ENCODE measurements at regions not wholly inside any gene's neighbourhood (a gene's known extent, or its start where the extent isn't known, plus 50 kb on each side); places are given as distances from the start of the nearest gene placed in this dataset.
"Not testable (repeated sequence)": the region's sequence is repeated elsewhere in the genome, so short reads cannot be mapped to it uniquely, and the experiment has no call there.

DNA sequence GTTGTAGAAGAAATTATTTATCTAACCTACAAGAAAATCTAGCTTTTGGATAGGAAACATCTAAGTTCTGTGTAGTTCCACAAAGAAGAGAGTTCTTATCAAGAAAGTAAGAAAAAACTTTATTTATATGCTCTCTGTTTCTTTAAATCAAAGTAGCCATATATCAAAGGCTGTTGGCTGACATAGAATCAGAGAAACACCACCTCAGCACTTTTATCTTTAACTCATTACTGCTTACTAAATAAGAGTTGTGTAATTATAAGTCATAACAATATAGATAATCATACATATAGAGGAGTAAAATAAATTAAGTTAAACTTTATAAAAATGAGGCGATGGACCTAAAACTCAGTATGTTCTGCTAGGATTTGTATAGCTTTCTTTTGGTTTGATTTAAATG is 570.6 kb downstream of the PCDH17 start:
- no peak for DNase-seq

DNA sequence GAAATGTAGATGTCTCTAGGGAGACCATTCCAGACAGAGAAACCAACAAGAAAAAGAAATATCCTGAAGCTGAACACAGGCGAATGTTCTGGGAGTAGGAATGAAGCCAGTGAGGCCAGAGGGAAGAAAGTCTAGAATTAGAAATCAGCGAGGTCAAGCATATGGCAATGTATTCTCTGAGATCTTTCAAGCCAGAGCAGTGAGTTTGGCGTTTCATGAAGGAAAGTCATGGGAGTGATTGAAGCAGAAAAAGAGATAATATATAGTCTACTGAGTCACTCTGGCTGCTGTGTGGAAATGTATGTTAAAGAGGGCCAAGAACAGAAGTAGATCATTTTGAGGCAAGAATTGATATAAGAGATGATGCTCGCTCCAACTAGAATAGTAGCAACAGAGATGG is 576.0 kb downstream of the PCDH17 start:
- no peak for DNase-seq

DNA sequence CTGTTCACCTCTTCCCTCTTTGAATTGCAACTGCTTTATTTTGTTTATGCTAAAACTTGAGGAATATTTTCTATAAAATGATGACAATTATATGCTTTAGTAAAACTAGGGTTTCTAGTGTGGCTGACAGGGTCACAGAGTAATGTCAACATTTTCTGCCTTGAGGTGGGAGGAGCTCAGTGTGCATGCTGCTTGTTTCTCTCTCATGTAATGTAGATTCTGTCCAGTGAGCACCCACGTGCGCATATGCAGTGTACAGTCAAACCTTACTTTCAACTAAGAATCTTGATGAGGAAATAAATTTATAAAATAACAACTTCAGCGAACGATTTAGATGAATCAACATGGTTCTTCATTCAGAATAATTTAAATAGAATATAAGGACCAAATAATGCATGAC is 603.9 kb downstream of the PCDH17 start:
- no peak for DNase-seq

DNA sequence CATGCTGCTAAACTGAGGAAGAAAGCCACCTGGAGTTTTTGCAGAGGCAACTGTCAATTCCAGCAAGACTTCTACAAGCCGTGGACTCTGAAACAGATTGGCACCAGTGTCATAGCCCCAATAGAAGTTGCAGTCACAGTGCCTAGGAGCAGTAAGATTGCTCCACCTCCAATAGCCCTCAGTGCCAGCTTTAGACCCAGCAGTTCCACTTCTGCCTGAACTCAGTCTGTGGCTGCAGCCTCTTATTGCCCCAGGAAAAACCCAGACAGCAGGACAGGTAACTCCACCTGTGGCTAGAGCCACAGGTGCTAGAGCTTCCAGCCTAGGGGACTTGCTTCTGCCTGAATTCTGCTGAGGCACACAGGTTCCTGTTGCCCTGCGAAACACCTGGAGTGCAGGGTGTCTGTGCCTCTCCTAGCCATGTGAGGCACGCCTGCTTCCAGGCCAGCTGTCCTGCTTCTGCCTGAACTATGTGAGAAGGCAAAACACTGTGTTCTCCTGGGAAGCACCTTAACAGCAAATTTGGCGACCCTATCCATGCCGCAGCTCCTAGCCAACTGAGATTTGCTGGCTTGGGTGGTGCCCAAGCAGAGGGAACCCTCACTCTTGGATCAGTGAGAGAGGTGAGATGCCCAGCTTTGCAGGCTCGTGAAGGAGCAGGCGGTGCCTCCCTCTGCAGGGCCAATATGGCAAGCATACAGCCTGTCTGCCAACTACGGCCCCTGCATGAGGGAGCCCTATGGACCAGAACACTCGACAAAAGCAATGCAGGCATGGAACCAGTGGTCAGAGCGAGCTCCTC is 607.6 kb downstream of the PCDH17 start:
- DNase-seq, result no peak

DNA sequence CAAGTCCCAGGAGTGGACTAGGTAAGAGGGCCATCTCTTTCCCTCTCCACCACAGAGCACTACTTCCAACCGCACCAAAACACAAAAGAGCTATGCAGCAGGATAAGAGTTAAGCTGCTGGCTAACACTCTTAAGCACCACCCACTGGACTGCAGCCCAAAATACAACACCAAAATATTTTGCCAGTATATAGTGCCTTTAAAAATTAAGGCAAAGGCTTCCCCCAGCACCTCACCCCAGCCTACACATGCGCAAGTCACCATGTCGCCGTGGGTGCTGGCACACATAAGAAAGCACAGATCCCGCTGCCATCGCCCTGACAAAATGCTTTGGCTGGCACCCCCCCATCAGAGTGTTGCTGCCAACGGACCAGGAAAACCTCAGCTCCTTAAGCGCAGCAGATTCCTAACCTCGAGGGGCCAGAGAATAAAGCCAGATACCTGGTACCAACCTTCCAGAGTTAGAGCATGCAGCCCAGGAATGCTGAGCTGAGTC is 608.3 kb downstream of the PCDH17 start:
- no peak for DNase-seq

DNA sequence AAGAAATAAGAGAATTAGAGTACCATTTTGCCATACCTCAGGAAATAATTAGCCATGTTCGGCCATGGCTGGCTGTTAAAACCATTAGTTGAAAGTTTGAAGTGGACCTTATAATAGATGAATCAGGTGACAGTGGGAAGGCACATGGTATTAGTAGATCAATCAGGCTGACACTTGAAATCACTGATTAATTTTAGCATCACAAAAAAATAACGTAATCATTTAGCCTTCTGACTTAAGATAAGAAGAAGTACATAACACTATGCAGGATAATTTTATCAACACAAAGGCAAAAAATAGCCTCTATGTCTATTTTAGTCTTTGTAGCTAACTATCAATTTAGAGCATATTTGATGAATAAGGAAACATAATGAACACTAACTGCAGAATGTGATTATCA is 615.5 kb downstream of the PCDH17 start:
- DNase-seq, result no peak

DNA sequence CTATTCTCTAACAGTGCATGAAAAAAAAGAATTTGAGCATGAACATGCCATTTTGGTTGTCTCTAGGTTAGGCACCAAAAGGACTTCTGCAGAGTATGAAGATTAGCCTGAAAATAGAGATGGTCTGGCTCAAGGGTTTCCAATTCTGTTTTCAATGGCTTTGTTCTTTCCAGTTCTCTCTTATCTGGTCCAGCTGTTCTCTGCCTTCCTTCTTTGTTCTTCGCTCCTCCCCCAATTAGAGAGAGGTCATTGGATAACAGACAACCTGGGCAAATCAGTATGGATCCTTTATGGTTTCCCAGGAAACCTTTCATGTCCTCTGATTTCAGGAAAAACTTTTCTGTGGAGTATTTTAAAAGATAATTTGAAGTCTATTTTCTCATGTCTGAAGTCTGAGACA is 623.4 kb downstream of the PCDH17 start:
- DNase-seq, result no peak

DNA sequence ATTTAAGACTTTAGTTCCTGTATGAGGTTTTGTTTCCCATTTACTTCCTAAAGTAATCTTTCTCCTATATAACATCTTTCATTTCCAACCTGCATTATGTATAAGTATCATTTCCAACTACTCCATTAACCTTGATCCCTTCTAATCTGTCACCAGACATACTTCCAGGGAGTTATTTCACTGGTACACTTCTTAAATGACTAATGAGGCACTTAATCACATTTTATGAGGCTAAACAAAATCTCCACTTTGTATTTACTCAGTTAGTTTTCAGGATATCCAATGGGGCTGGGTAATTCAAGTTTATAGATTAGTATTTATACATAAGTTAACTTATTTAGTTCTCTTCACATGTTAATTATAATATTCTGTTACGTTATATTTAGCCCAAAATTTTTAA is 634.7 kb downstream of the PCDH17 start:
- DNase-seq, result no peak

DNA sequence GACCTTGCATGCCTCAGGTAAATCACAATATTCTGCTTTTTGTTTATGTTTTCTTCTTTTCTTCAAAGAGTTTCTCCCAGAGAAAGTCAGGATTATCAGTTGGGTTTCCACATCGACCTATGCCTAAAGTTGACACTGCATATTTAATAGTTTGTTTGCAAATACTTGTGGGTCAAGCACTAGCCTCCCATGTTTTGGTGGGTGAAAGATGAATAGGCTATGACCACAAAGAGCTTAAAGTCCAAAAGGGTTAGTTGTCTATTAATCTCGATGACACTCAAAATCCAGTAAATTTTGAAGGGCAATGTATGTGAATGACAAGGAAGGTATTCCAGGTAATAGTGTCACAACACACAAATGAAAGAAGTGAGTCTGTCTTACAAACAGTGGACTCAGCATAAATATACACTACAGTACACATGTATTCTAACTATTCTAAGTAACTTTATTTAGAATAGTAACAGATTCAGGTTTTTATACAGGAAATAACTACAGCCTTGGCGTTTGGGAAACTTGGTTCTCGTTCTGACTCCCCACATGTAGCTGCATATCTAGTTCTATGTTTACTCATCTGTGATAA is 667.1 kb downstream of the PCDH17 start:
- DNase-seq, result no peak

DNA sequence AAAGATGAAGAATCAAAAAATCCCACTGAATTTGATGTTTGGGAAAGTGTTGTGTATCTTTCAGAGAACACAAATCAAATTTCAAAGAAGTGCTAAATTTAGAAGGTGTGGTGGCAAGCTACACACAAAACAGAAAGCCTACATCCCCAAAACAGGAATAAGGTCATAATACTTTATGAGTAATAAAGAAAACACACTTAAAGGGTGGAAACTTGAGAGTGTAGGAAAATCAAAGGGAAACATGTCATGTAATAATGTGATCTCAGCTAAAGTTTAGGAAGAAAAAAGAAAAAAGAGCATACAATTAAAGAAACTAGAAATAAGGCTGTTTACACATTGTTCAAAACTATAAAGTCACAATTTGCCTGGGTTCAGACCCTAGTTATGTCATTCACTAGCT is 668.7 kb downstream of the PCDH17 start:
- DNase-seq, result no peak

DNA sequence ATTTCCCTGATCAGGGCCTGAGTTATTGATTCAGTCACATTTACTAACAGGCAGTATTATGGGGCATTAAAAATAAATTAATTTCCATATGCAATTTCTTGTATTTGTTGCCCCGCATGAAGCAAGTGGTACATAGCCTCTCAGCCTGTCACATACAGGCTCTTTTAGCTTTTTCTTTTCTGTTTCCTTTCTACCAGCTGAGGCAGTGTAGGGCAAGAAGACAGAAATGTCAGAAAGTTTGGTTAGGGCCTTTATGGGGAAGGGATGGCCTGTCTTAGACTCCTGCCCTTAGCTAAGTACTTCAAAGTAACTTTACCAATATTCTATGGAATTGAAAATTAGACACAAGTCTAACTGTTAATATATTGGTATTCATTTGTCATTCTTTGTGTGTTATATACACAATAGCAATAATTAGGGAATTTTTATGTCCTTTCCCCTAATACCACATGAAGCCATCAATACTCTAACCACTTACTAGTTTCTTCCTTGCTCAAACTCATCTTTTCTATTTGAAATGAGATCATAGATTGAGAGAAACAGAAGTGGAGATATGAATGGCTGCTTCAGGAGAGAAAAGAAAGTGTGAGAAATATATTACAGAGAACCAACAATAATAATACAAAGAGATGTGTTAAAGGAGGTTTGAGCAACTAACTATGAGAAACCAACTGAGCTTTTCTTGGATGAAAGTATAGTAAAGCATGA is 669.6 kb downstream of the PCDH17 start:
- no peak for DNase-seq

DNA sequence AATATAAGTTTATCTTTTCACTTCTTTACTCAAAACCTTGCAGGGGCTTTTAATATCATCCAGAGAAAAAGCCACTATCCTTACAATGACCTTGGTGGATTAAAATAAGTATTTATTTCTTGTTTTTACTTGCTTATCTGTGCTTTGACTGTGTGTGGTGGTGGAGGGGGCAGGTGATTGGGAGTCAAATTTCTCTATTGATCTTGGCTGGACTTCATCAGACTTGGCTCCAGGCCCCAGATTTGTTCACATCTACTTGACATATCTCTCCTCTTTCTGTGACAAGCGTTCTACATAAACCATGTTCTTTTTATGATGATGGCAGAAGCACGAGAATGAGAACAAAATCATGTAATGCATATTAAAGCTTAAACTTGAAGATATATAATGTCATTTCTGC is 670.8 kb downstream of the PCDH17 start:
- DNase-seq, result peak; percentile 30

DNA sequence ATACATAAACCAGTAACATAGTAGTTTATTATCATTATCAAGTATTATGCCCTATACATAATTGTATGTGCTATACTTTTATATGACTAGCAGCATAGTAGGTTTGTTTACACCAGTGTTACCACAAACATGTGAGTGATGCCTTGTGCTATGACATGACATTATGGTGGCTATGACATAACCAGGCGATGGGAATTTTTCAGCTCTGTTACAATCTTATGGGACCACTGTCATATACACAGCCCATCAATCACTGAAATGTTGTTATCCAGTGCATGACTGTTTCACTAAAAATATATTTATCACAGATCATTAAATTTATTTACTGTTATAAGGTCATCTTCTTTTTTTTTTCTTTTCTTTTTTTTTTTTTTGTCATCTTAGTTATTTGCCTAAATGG is 674.5 kb downstream of the PCDH17 start:
- no peak for DNase-seq

DNA sequence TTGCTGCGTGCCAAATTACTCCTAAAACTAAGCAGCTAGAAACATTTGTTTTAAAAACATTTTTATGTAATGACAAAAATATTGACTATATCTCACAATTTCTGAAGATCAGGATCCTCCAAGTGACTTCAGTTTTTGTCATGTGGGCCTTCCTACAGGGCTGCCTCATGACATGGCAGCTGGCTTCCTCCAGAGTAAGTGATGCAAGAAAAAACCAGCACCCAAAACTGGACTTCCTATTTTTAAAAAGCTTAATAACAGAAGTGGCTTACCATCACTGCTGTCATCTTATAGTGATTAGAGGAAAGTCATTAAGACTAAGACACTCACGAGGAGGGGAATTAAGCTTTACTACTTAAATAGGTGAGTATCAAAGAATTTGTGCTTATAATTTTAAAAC is 681.7 kb downstream of the PCDH17 start:
- no peak for DNase-seq

DNA sequence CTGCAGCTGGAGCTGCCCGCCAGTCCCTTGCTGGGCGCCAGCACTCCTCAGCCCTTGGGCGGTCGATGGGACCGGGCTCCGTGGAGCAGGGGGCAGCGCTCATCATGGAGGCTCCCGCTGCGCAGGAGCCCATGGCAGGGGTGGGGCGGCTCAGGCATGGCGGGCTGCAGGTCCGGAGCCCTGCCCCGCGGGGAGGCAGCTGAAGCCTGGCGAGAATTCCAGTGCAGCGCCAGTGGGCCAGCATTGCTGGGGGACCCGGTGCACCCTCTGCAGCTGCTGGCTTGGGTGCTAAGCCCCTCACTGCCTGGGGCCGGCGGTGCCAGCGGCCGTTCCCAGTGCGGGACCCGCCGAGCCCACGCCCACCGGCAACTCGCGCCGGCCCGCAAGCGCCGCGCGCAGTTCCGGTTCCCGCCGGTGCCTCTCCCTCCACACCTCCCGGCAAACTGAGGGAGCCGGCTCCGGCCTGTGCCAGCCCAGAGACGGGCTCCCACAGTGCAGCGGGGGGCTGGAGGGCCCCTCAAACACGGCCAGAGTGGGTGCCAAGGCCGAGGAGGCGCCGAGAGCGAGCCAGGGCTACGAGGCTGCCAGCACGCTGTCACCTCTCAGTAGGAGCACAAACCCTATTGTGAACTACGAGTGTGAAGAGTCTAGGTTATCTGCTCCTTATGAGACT is 687.1 kb downstream of the PCDH17 start:
- no peak for DNase-seq

DNA sequence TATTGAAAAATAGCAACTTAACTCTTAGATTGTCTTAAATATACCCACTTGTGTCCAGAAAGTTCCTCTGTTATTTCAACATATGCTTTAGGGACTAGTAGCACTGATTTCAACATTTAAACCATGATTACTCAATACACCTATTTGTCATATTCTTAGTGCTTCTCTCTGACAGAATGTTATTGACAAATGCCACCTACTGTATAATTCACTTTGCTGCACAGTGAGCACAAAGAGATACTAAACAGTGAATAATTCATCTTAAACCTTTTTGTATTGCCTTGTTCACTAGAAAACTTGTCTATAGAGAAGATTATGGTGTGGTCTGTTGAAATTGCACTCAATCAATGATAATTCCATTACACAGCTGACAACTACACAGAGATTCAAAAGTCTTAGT is 692.6 kb downstream of the PCDH17 start:
- no peak for DNase-seq

DNA sequence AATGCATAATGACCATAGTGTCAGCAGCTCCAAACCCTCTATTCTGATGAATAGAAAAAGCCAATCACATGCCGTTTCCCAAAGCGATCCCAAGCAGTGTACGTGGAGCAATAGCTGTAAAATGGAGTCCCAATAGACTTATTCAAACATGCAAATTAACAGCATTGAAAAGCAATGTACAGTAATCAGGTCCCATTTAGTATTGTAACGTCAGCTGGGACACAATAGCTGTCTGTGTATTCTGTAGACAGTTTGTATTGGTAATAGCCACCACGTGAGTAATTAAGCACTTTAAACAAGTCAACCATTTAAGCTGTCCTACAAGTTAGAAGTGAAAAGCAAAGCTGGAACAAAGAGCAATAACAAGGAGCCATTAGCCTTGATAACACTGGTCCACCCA is 698.2 kb downstream of the PCDH17 start:
- DNase-seq, result no peak

DNA sequence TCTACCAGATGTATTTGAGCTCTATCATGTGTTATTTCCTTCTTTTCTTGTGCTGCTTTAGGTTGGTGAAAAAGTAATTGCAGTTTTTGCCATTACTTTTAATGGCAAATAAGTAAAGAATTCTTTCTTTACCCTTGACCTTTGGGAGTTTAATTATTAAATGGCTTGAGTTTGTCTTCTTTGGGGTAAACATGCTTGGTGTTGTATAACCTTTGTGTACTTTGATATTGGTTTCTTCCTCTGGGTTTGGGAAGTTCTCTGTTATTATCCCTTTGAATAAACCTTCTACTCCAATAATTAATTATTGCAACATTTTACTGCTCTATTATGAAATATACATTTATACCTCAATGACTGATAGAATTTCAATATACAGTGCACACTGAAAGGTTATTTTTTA is 709.4 kb downstream of the PCDH17 start:
- DNase-seq, result no peak

DNA sequence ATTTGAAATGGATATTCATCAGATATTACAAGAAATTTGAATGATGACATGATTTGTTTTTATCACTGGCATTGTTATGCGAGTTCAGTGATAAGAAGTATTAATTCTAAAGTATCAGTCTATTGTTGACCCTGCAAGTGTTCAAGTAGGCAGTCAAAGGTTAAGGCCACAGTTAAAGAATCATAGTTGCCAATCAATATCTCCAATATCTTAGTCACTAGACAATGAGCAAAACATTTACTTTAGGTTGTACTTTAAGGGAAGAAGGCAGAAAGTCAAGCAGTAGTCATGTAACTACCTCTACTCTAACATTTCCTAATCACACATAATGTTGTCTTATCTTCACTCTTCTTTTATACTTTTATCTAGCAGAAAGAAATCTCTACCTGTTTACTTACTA is 709.8 kb downstream of the PCDH17 start:
- DNase-seq, result no peak

DNA sequence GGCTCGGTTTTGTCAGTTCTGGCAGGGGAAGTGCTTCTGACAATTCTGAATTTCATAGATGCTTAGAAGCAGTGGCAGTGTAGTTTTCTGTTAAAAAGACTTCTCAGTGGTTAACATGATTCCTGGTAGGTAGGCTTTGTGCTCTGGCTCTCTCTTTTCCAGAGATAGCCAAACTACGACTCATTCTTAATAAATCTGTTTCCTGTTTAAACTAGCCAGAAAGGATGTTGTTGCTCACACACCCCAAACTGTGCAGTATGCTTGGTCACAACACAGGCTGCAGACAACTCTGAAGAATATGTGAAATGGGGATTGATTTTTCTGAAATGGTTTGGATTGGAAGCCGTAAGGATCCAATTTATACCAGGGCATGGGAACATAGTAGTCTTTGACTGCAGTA is 711.5 kb downstream of the PCDH17 start:
- DNase-seq, result no peak

DNA sequence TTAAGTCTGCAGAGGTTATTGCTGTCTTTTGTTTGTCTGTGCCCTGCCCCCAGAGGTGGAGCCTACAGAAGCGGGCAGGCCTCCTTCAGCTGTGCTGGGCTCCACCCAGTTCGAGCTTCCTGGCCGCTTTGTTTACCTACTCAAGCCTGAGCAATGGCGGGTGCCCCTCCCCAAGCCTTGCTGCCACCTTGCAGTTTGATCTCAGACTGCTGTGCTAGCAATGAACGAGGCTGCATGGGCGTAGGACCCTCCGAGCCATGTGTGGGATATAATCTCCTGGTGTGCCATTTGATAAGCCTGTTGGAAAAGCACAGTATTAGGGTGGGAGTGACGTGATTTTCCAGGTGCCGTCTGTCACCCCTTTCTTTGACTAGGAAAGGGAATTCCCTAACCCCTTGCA is 720.6 kb downstream of the PCDH17 start:
- DNase-seq, result not testable (repeated sequence)

DNA sequence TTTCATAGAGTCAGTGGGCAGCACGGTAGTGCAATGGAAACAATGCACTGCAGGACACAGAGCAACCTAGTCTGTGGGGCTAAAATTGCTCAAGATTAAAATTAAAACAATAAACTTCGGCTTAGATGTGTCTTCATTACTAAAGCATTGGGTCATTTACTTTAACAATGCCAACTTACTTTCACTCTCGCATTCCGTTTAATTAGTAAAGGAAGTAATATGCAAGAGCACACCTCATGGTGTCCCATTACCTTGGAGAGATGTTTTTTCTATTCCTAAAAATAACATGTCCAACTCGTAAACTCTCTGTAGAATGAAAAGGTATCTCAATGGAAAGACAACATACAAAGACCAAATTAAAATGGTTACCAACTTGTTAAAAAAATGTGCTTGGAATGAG is 738.4 kb downstream of the PCDH17 start:
- DNase-seq, result no peak

DNA sequence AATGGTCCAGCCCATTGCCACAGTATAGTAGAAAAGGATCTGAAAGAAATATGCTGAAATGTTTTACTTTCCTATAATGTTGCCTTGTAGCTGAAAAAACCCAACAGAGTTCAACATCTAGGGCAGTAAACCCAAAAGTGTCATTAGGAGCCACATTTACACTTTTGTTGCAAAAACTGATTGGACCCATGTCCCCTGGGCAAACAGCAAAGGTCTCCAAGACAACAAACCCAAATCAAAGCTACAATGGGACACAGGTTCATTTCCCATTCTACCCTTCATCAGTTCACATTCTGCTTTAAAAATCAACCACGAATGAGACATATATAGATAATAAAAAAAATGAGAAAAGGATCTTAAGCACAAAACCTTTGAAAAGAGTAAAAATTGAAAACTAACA is 744.8 kb downstream of the PCDH17 start:
- no peak for DNase-seq

DNA sequence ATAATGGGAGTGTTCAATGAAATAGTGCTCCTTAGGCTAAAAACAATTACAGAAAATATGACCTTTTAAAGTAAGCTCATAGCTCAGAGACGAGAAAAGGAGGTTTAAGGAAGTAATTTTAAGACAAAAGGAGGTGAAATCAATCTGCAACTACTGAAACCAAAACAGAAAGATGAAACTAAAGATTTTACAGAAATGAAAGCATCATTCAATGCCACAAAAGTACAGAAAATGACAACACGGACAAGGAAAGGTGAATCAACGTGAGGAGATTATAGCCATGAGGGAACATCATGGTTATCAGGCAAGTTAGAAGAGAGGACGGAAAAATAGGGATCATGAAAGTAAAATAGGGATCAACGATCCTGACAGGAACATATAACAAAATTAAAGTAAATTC is 745.2 kb downstream of the PCDH17 start:
- DNase-seq, result no peak

Measured in NCI-H345 (cell line).